ENCODE measurements at regions not wholly inside any gene's neighbourhood (a gene's known extent, or its start where the extent isn't known, plus 50 kb on each side); places are given as distances from the start of the nearest gene placed in this dataset.

- TF ChIP-seq POLR2A (IDR thresholded peaks at IDR 0.05): no peak
- no peak for TF ChIP-seq CTCF (IDR thresholded peaks at IDR 0.05)
Measured at GRCh38 chr15:47932261-47932660, 188.5 kb upstream of the SLC24A5 start.
